ENCODE measurements at regions not wholly inside any gene's neighbourhood (a gene's known extent, or its start where the extent isn't known, plus 50 kb on each side); places are given as distances from the start of the nearest gene placed in this dataset.

DNA sequence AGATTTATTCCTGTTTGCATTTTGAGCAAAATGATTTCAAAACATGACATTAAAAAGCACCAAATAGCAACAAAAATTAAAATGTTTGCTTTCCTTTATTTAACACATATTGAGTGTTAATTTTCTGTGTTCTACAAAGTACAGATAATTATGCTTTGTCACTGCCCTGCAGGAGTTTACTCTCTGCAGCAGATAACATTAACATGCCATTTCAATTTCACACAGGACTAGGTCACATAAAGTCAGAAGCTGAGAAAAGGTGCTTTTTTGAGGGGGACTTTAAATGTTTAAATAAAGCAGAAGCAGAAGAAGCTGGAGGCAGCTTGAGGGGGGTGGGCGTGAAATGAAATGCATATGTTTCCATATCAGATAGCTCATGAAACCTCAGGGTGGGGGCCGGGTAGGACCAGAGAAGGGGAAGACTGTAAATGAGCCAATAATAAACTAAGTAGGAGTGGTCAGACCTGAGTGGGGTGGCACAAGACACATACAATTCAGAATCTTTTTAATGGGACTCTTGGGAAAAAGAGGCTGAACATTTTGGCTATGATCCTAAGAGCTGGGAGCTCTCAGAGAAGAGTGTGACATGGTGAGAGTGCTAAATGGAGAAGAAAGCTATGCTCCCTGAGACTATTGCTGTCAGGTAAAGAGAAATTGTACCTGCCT lies 387.5 kb downstream of the FAM170A start:
- peak in 1 of 3 donors; percentile 27 for DNase-seq

DNA sequence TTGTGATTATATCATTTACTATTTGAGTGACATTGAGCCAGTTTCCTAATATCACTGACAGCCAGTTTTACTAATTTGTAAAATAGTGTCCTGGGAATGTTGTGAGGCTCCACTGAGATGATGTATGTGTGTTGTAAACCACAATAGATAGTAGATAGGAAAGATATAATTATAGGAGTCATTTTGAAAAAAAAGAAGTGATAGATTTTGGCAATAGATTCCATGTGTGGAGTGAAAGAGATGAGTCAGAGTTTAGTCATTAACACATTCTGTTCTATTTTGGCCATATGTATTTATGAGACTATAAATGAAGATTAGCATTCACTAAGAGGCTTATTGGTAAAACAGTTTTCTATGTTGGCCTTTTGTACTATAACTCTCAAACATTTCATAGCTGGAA lies 388.2 kb downstream of the FAM170A start:
- DNase-seq, result peak in 2 of 3 donors; percentile 26 to 42

- DNase-seq, result no peak
Measured at GRCh38 chr5:120035181-120035580, 405.8 kb downstream of the FAM170A start.

DNA sequence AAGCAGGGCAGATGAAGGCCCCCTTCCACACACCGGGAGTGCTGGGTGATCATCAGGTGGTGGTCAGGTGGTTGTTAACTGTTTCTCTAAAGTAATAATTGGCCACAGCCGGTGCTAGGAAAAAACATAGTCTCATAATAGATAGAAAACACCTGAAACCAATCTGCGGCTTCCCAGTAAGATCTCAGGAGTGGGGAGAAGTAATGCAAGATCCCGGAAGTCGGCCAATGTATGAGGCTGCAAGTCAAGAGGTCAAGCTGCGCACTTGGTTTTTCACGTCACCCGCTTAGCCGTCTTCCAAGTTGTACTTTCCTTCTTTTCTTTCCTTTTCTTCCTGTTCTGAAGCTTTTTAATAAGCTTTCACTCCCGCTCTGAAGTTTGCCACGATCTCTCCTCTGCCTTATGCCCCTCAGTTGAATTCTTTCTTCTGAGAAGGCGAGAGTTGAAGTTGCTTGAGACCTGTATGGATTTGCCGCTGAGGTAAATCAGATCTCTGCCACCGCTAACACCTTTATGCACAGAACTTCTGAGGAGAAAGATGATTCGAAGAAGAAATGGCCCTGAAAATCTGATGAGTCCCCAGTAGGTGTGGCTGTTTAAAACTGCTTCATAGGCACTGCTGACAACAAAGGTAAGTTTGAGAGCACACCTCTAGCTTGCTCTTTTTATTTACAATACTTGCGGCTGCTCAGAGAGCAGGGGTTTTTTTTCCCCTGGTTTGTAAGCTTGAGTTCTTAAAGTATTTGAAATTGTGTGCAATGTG lies 406.6 kb downstream of the FAM170A start:
- no peak for DNase-seq

DNA sequence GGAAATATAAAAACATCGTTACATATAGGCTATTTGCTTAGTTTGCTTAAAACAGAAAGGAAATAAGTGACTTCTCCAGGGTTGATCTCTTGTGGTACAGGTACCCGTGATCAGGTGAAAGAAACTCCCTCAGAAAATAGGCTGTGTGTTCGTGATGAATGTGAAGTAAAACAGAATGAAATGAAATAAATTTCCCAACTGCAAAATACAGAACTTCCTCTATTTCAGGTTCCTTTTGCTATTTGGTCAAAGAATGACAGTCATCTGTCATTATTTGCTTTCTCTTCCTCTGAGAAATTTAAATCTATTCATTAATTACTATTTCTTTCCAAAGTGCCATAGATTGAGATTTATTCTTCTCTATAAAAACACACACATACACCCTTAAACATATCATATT lies 408.1 kb downstream of the FAM170A start:
- DNase-seq, result peak; percentile 39 to 86 (median 85)

- DNase-seq, result no peak
Measured at GRCh38 chr5:120039111-120039510, 409.8 kb downstream of the FAM170A start.

GRCh38 chr5:120043431-120043830 lies 414.1 kb downstream of the FAM170A start:
- peak in 2 of 3 donors; percentile 55 to 57 for DNase-seq

DNA sequence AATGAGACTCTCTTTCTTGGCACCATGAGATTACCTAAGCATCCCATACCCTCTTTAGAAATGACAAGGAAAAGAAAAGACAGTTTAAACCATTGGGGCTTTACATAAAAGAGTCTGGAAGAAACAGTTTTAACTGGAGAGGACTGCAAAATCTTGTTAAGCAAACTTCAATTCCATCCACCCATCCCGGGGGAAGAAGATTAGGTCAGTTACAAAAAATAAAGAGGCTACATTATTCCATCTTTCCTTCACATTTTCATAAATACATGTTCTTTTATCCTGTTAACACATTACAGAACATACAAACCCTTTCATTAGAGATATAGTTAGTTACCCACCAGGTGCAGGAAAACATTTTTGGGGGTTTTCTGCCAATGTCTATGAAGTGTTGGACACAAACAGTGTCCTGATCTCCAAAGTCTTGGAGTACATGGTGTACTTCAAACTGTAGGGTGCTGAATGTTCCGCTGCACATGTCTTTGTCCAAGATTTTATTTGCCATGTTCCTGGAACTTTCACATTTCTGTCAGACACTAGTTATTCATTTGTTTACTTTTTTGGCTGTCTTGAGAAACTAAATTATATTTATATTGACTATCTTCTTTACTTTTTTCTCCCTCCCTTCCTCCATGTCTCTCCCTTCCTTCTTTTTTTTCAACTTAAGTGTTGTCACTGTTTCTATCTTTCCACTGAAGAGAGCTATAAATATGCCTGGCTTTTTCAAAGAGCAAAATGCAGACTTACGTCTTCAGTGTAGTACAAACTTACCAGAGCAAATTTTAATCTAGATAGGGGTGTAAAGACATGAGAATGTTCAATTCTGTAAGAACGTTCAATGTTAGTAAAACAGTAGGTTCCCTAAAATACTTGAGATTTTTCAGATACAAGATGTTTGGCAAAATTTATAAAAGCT lies 410.9 kb upstream of the PRR16 start:
- no peak for DNase-seq

GRCh38 chr5:120053841-120054240 lies 410.3 kb upstream of the PRR16 start:
- no peak for DNase-seq

- DNase-seq, result peak; percentile 19 to 41 (median 38)
Measured at GRCh38 chr5:120055858-120056257, 408.2 kb upstream of the PRR16 start.

- no peak for DNase-seq
Measured at GRCh38 chr5:120062515-120062917, 401.6 kb upstream of the PRR16 start.

- DNase-seq, result no peak
Measured at GRCh38 chr5:120072068-120072761, 391.9 kb upstream of the PRR16 start.

DNA sequence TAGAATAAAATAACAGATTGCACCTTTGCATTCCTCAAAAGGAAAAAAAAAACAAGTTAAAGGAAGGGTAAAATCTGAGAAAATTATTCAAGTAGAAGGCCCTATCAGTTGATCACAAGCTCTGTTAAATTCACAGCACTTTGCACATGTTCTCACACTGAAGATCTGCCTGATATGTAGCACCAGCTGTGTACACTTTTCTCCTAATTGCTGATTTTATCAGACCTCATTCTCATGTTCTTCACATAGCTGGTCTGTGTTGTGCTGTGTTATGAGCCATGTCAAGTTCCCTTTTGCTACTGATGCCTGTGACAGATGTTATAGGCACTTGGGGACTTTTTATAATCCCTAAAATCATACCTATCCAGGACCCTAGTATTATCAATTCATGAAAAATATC lies 390.4 kb upstream of the PRR16 start:
- DNase-seq, result no peak

GRCh38 chr5:120080781-120081180 lies 383.3 kb upstream of the PRR16 start:
- no peak for DNase-seq

DNA sequence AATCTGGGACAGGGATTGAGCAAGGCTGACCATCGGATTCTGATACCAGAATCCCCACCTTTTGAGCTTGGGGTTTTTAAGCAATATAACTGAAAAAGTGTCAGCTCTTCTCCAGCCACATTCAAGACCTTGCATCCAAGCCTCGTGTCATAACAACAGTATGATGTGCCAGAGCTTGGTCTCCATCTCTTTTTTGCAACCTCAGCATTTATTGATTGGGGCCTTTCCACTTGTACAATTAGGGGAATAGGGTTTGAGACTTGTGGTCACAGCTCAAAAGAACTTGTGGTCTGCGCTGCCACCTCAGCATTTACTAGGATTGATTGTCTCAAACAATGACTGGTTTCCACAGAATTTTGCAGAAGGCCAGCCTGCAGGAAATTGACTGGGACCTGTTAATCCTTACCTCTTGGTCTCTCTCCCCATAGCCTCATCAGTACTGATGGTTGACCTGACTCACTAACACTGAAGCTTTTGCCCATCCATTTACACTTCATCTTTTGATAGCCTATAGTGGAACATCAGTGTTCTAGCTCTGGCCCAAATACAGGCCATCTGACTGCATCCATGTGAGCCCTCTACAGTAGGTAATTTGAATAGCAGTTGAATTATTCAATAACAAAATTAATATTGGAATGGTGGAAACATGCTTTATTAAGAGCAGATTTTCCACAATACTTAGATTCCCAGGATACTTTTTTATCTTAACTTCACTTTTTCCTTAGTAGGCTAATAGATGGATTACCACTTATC lies 381.6 kb upstream of the PRR16 start:
- no peak for DNase-seq

DNA sequence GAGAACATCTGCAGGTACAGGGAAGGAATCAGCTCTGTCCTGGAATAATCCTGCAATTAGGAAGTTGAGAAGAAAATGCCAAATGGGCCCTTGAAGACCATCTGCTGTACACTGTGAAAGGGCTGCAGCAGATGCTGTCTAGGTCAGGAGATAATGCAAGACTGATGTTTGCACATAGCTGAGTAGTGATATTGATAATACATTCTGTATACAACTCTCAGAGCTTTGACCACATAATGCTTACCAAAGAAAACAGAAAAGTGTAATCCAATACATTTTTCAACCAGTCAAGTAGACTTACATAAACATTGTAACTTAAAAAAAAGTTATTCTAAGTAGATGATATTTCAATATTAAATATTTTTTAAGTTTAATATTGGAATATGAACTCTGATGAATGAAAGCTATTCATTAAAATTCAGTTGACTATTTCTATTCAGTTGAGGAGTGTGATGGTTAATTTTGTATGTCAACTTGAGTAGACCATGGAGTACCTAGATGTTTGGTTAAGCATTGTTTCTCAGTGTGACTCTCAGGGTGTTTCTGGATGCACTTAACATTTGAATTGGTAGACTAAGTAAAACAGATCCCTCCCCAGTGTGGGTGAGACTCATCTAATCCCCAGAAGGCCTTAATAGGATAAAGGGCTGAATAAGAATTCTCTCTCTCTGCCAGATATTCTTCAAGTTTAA lies 380.1 kb upstream of the PRR16 start:
- no peak for DNase-seq

DNA sequence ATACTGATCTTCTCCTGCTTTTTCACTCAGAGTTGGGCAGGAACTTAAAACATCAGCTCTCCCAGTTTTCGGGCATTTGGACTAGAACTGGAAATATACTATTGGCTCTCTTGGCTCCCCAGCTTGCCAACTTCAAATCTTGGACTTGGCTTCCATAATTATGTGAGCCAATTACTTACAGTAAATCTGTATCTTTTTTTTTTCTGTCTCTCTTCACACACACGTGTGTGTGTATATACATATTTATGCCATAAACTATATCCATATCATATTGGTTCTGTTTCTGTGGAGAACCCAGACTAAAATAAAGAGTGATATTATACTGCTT lies 379.6 kb upstream of the PRR16 start:
- DNase-seq, result no peak

DNA sequence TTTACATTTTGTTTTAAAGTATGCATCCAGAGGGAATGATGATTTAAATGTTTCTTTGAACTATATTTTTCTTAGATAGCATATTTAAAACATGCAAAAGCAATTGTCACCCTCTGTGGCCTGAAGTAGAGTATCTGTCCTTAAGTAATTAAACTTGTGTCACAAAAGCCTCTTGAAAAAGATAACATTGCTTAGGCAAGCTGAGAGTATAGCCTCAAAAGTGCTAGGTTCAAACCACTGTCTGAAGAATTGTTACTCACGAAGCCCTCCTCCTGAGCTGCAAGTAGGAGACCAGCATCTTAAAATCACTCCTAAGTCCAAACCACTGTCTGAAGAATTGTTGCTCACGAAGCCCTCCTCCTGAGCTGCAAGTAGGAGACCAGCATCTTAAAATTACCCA lies 378.0 kb upstream of the PRR16 start:
- no peak for DNase-seq

GRCh38 chr5:120088412-120088811 lies 375.7 kb upstream of the PRR16 start:
- DNase-seq, result no peak

DNA sequence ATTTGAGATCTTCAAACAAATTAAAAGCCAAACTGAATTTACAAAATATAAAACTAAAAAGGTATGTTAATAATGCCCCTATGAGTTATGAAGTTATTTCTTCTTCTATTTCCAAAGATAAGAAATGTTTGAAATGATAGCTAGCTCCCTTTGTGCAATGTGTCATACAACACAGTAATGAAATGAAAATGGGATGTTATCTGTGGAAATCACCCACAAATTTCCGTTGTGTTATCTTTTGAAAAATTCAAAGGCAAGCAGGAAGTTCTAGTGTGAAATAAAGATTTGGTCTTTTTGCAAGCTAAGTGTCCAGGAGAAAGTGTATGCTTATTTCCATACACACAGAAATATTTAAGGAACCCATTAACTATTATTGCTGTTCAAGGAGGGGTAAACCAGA lies 375.3 kb upstream of the PRR16 start:
- DNase-seq, result peak; percentile 10 to 43 (median 41)

DNA sequence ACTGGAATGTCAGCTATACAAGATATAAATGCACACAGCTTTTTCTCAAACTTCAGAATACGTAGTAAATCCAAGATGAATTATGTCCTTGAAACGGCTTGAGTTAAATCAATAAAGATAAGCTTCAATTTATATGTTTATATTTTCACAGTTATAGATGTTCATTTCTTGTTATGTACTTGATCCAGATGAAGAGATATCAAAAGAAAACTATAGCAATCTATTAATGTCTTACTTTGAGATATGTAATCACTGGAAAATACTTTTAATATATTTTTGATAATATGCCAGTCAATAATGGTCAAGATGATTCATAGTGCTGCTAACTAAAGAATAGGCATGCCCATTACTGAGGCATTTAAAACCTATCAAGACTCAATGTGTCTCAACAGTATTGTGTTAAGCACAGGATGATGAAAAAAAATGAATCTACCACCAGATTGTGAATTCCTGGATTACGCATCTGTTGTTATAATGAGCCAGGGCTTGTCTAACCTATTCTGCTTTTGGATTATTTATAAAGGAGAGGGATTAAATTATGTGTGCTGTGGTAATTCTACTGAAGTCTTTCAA lies 372.6 kb upstream of the PRR16 start:
- peak in 1 of 3 donors; percentile 17 for DNase-seq
